ENCODE measurements at regions not wholly inside any gene's neighbourhood (a gene's known extent, or its start where the extent isn't known, plus 50 kb on each side); places are given as distances from the start of the nearest gene placed in this dataset.

- no peak for DNase-seq (ENCODE audit: extremely low read depth, low read depth)
- H3K4me3 ChIP-seq (replicated peaks; ENCODE audit: low read depth, low read length), result no peak overlapping the region
- TF ChIP-seq CTCF (IDR thresholded peaks at IDR 0.05; ENCODE audit: low read depth, low read length, missing control alignments), result no peak
Measured at GRCh38 chr10:25707572-25707971, 226.5 kb upstream of the MYO3A start.

- TF ChIP-seq CTCF (IDR thresholded peaks at IDR 0.05; ENCODE audit: low read depth, low read length, missing control alignments), result no peak
- H3K4me3 ChIP-seq (replicated peaks; ENCODE audit: low read depth, low read length), result no peak overlapping the region
- no peak for DNase-seq (ENCODE audit: extremely low read depth, low read depth)
Measured at GRCh38 chr10:25707976-25708671, 225.9 kb upstream of the MYO3A start.

- no peak for TF ChIP-seq CTCF (IDR thresholded peaks at IDR 0.05; ENCODE audit: low read depth, low read length, missing control alignments)
- H3K4me3 ChIP-seq (replicated peaks; ENCODE audit: low read depth, low read length), result no peak overlapping the region
- DNase-seq (ENCODE audit: extremely low read depth, low read depth), result no peak
Measured at GRCh38 chr10:25713894-25714240, 220.2 kb upstream of the MYO3A start.

- H3K4me3 ChIP-seq (replicated peaks; ENCODE audit: low read depth, low read length), result no peak overlapping the region
- TF ChIP-seq CTCF (IDR thresholded peaks at IDR 0.05; ENCODE audit: low read depth, low read length, missing control alignments), result no peak
- no peak for DNase-seq (ENCODE audit: extremely low read depth, low read depth)
Measured at GRCh38 chr10:25724241-25724640, 209.8 kb upstream of the MYO3A start.

GRCh38 chr10:25725917-25726716 lies 207.9 kb upstream of the MYO3A start:
- peak; percentile 64 for TF ChIP-seq CTCF (IDR thresholded peaks at IDR 0.05; ENCODE audit: low read depth, low read length, missing control alignments)
- H3K4me3 ChIP-seq (replicated peaks; ENCODE audit: low read depth, low read length), result no peak overlapping the region
- peak; percentile 9 for DNase-seq (ENCODE audit: extremely low read depth, low read depth)

- TF ChIP-seq CTCF (IDR thresholded peaks at IDR 0.05; ENCODE audit: low read depth, low read length, missing control alignments), result no peak
- no peak overlapping the region for H3K4me3 ChIP-seq (replicated peaks; ENCODE audit: low read depth, low read length)
- DNase-seq (ENCODE audit: extremely low read depth, low read depth), result no peak
Measured at GRCh38 chr10:25738776-25739175, 195.3 kb upstream of the MYO3A start.
